Retinal pigment epithelial cell (primary cell): ENCODE measurements at regions not wholly inside any gene's neighbourhood (a gene's known extent, or its start where the extent isn't known, plus 50 kb on each side); places are given as distances from the start of the nearest gene placed in this dataset.

Experiments
- DNase-seq: peaks from one replicate; pipeline ENCODE4 v3.0.0-alpha.2; 2010; ENCODE audit warnings: low read depth
- H3K4me3 ChIP-seq: 2 replicates; pipeline ENCODE4 v1.5.1; 2011; ENCODE audit warnings: mild to moderate bottlenecking, low read length, control low read depth, moderate library complexity
- CTCF ChIP-seq: conservative IDR thresholded peaks from 2 replicates; pipeline ENCODE4 v1.5.1; 2011; ENCODE audit warnings: low read depth, low read length, control low read depth, inconsistent platforms

- TF ChIP-seq CTCF: no peak
- DNase-seq: no peak
- no peak overlapping the region for H3K4me3 ChIP-seq
Observed at GRCh38 chr4:138056541-138056940, 185.6 kb downstream of the SLC7A11 start.

GRCh38 chr4:138055890-138056289, 186.3 kb downstream of the SLC7A11 start:
- peak; percentile 43 for DNase-seq
- no peak overlapping the region for H3K4me3 ChIP-seq
- no peak for TF ChIP-seq CTCF

- peak; percentile 66 for DNase-seq
- peak overlapping the region; percentile 15 for H3K4me3 ChIP-seq
Observed at GRCh38 chr4:138053641-138054301, 188.4 kb downstream of the SLC7A11 start.

GRCh38 chr4:138052806-138053632, 189.1 kb downstream of the SLC7A11 start:
- DNase-seq: no peak
- no peak overlapping the region for H3K4me3 ChIP-seq
- no peak for TF ChIP-seq CTCF

More at GRCh38 chr4:138053641-138054301, 188.4 kb downstream of the SLC7A11 start:
- no peak for TF ChIP-seq CTCF

GRCh38 chr4:138051157-138051556, 191.0 kb downstream of the SLC7A11 start:
- H3K4me3 ChIP-seq: no peak overlapping the region
- no peak for TF ChIP-seq CTCF

GRCh38 chr4:138050601-138051000, 191.5 kb downstream of the SLC7A11 start:
- DNase-seq: no peak
- TF ChIP-seq CTCF: no peak

More at GRCh38 chr4:138051157-138051556, 191.0 kb downstream of the SLC7A11 start:
- DNase-seq: no peak

More at GRCh38 chr4:138050601-138051000, 191.5 kb downstream of the SLC7A11 start:
- H3K4me3 ChIP-seq: no peak overlapping the region
